Loucy (cell line): ENCODE measurements at regions not wholly inside any gene's neighbourhood (a gene's known extent, or its start where the extent isn't known, plus 50 kb on each side); places are given as distances from the start of the nearest gene placed in this dataset.

Experiments used
- CTCF ChIP-seq: fragments of 200-600 bp; sonication (generic); conservative IDR thresholded peaks from 2 replicates; pipeline ENCODE4 v1.5.1; 2014; ENCODE audit warnings: mild to moderate bottlenecking, antibody characterized with exemption, low read length
- EZH2phosphoT487 ChIP-seq: fragments of 200-600 bp; IDR thresholded peaks from 2 replicates; pipeline ENCODE4 v1.6.1; 2018; ENCODE audit warnings: antibody characterized with exemption, mild to moderate bottlenecking, moderate library complexity, borderline replicate concordance

GRCh38 chr17:59493867-59494266 lies 71.5 kb upstream of the DHX40 start:
- TF ChIP-seq CTCF = no peak
- no peak for TF ChIP-seq EZH2phosphoT487
